ENCODE measurements at regions not wholly inside any gene's neighbourhood (a gene's known extent, or its start where the extent isn't known, plus 50 kb on each side); places are given as distances from the start of the nearest gene placed in this dataset.
"Not testable (repeated sequence)": the region's sequence is repeated elsewhere in the genome, so short reads cannot be mapped to it uniquely, and the experiment has no call there.

GRCh38 chr12:33156042-33156441 is 259.5 kb upstream of the PKP2 start:
- intact Hi-C loops (cut with DNase I) = no loop called here

GRCh38 chr12:33147292-33147691 is 250.7 kb upstream of the PKP2 start:
- DNase-seq (ENCODE audit: extremely low spot score); intact Hi-C loops (cut with DNase I); H3K27me3 ChIP-seq; H3K4me1 ChIP-seq; H3K4me3 ChIP-seq; H3K9me3 ChIP-seq; H3K36me3 ChIP-seq; H3K27ac ChIP-seq (replicated peaks in 1 of 4): not testable (repeated sequence)
- 81% methylated on average over 6 of the region's 8 CpGs for WGBS

More at GRCh38 chr12:33156042-33156441, 259.5 kb upstream of the PKP2 start:
- no peaks in the 10 kb centered on the region for H3K36me3 ChIP-seq
- H3K4me1 ChIP-seq = no peaks in the 10 kb centered on the region
- DNase-seq (ENCODE audit: extremely low spot score) = no peak
- WGBS = 58% methylated on average over 4 of the region's 4 CpGs
- peaks cover 0 to 12% (median 0%) of the 10 kb centered on the region in 4 donors for H3K9me3 ChIP-seq
- TF ChIP-seq POLR2AphosphoS5 (IDR thresholded peaks at IDR 0.05) (no peak), EP300 (IDR thresholded peaks at IDR 0.05) (no peak), CTCF (IDR thresholded peaks at IDR 0.05) (no peak), POLR2A (IDR thresholded peaks at IDR 0.05; ENCODE audit: low read depth) (no peak)
- no peaks in the 10 kb centered on the region for H3K27me3 ChIP-seq
- H3K4me3 ChIP-seq = no peak overlapping the region
- H3K27ac ChIP-seq (replicated peaks in 1 of 4) = no peak overlapping the region

GRCh38 chr12:33129500-33129899 is 232.9 kb upstream of the PKP2 start:
- Histone ChIP-seq H3K27me3 (no peaks in the 10 kb centered on the region), H3K27ac (replicated peaks in 1 of 4) (no peak overlapping the region), H3K4me1 (no peaks in the 10 kb centered on the region), H3K9me3 (no peaks in the 10 kb centered on the region), H3K36me3 (no peaks in the 10 kb centered on the region), H3K4me3 (no peak overlapping the region)
- intact Hi-C loops (cut with DNase I) = no loop called here
- TF ChIP-seq POLR2A (IDR thresholded peaks at IDR 0.05; ENCODE audit: low read depth) = no peak
- TF ChIP-seq POLR2AphosphoS5 (IDR thresholded peaks at IDR 0.05) = no peak
- TF ChIP-seq CTCF (IDR thresholded peaks at IDR 0.05) = no peak
- TF ChIP-seq EP300 (IDR thresholded peaks at IDR 0.05) = no peak
- no peak for DNase-seq (ENCODE audit: extremely low spot score)
- 90% methylated on average over 1 of the region's 1 CpG for WGBS

- no peak for DNase-seq (ENCODE audit: extremely low spot score)
- H3K9me3 ChIP-seq = no peaks in the 10 kb centered on the region
- no peak overlapping the region for H3K27ac ChIP-seq (replicated peaks in 1 of 4)
- no peaks in the 10 kb centered on the region for H3K4me1 ChIP-seq
- H3K36me3 ChIP-seq = no peaks in the 10 kb centered on the region
- intact Hi-C loops (cut with DNase I) = no loop called here
- H3K4me3 ChIP-seq = no peak overlapping the region
- H3K27me3 ChIP-seq = no peaks in the 10 kb centered on the region
- TF ChIP-seq EP300 (IDR thresholded peaks at IDR 0.05) = no peak
- TF ChIP-seq CTCF (IDR thresholded peaks at IDR 0.05) = no peak
- no peak for TF ChIP-seq POLR2A (IDR thresholded peaks at IDR 0.05; ENCODE audit: low read depth)
- no peak for TF ChIP-seq POLR2AphosphoS5 (IDR thresholded peaks at IDR 0.05)
These were observed 229.2 kb upstream of the PKP2 start for GRCh38 chr12:33125755-33126154.

GRCh38 chr12:33116284-33116683 is 219.7 kb upstream of the PKP2 start:
- TF ChIP-seq POLR2A (IDR thresholded peaks at IDR 0.05; ENCODE audit: low read depth) = no peak
- no peak for TF ChIP-seq CTCF (IDR thresholded peaks at IDR 0.05)
- TF ChIP-seq EP300 (IDR thresholded peaks at IDR 0.05) = no peak
- no peak for TF ChIP-seq POLR2AphosphoS5 (IDR thresholded peaks at IDR 0.05)
- Histone ChIP-seq H3K4me3 (no peak overlapping the region), H3K4me1 (no peaks in the 10 kb centered on the region), H3K9me3 (no peaks in the 10 kb centered on the region), H3K36me3 (no peaks in the 10 kb centered on the region), H3K27me3 (no peaks in the 10 kb centered on the region), H3K27ac (replicated peaks in 1 of 4) (no peak overlapping the region)
- no peak for DNase-seq (ENCODE audit: extremely low spot score)
- 48% methylated on average over 1 of the region's 1 CpG for WGBS
- intact Hi-C loops (cut with DNase I) = no loop called here
